GM18867 (cell line): ENCODE measurements at regions not wholly inside any gene's neighbourhood (a gene's known extent, or its start where the extent isn't known, plus 50 kb on each side); places are given as distances from the start of the nearest gene placed in this dataset.
"Not testable (repeated sequence)": the region's sequence is repeated elsewhere in the genome, so short reads cannot be mapped to it uniquely, and the experiment has no call there.

Experiments
- ATAC-seq: cut with Tn5 transposase; IDR thresholded peaks from one replicate; pipeline ENCODE4 v1.9.1; 2021; ENCODE audit warnings: mild to moderate bottlenecking, moderate library complexity; ENCODE audit not compliant: unreplicated experiment

DNA sequence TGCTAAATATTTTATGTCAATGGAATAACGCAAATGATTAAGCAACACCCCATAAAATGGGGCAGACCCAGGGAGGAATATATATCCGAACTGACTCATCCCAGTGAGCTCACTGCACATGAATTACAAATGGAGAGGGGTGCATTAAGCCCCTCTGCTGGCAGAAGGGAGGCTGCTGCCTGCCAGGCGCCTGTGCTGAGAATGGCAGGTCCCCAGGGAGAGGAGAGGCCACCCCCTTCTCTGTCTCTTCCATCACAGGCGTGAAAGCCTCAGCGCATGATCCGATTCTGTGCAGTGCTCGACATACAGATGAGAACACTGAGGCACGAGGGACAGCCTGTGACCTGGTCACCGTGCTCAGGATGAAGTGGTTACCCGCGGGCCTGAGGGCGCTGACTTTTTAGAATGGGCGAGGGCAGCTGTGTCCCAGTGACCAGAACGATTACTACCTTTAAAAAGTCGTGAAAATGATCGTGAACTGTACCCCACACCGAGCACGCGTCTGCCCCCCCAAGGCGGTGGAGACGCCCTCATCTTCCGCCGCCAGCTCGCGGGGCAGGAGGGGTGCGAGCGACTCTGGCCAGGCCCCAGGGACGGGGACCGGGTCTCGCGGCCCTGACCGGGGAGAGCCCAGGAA, 229.7 kb upstream of the FRG2C start:
- not testable (repeated sequence) for ATAC-seq

DNA sequence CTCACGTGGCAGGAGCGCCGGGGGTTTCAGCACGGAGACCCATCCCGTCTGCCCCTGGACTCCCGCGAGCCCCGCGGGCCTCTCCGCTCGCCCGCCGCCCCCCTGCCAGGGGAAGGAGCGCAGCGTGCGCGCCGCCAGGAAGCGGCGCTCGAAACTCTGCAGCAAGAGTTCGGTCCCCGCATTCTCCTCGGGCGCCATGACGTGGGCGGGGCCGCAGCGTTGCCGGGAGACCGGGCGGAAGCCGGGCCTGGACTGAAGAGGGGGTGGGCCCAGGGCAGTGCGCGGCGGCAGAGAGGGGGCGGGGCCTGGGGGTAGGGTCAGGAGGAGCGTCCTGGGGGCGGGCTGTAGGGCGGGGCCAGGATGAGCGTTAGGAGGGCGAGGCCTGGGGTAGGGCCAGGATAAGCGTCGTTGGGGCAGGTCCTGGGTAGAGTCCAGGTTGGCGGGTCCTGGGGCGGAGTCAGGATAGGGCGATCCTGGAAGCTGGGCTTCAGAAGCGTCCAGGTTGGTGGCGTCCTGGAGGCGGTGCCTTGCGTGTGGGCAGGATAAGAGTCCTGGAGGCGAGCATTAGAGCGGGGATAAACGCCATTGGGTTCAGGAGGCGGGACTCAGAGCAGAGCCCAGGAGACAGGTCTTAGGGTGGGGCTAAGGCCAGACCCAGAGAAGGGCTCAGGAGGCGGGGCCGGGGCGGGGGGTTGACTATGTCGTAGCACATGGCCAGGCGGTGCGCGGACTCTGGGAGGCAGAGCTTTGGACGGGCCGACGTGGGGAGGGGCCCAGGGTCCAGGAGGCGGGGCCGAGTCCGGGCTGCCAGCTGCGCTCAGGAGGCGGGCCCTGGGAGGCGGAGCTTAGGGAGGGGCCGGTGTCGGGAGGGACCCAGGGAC, 229.0 kb upstream of the FRG2C start:
- peak; percentile 99 for ATAC-seq

DNA sequence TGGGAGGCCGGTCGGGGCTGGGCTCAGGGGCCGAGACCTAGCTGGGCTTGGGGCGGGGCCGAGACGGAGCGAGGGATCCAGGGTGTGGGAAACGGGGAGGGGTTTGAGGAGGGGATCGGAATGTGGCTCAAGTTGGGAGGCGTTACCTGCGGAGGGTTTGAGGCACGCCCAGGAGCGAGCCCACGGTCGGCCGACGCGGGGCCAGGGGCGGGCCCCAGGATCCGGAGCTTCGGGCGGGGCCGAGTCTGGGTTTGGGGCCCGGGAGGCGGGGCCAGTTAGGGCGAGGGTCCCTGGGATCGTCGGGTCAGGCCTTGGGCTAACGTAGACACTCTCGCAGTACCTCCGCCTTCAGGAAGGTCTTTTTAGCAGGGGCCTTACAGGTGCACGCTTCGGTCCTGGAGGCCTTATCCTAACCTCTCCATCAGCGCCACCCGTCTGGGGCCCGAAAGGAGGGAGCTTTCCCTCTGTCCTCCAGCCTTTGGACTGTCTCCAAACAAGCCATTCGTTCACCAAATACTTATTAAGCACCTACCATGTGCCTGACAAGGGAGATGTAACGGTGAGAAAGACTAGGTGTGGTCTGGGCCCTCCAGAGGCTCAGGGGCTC, 228.2 kb upstream of the FRG2C start:
- peak; percentile 8 for ATAC-seq

DNA sequence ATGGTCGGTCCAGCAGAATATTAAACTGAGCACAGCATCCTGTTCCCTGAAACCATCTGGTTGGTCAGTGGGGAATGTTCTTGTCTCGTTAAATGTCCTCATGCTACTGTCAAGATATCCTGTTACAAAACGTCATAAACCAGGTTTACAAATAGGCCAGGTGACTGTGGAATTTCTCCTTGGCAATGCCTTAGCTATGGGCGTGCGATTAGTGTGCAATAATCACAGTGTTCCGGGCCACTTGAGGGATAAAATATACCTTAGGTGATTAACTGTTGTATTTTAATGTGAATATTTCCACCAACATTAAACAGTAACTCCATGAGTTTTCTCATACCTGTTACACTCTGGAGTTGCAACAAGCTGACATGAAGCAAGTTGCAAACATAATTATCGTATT, 223.1 kb upstream of the FRG2C start:
- ATAC-seq = not testable (repeated sequence)

DNA sequence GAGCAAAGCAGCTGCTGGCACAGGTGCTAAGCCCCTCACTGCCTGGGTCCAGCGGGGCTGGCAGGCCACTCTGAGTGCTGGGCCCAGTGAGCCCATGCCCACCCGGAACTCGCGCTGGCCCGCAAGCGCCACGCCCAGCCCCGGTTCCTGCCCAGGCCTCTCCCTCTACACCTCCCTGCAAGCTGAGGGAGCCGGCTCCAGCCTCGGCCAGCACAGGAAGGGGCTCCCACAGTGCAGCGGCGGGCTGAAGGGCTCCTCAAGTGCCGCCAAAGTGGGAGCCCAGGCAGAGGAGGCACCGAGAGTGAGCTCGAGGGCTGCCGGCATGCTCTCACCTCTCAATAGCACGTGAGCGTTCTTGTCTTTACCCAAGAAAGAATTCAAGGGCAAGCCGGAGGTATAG, 219.5 kb upstream of the FRG2C start:
- not testable (repeated sequence) for ATAC-seq

DNA sequence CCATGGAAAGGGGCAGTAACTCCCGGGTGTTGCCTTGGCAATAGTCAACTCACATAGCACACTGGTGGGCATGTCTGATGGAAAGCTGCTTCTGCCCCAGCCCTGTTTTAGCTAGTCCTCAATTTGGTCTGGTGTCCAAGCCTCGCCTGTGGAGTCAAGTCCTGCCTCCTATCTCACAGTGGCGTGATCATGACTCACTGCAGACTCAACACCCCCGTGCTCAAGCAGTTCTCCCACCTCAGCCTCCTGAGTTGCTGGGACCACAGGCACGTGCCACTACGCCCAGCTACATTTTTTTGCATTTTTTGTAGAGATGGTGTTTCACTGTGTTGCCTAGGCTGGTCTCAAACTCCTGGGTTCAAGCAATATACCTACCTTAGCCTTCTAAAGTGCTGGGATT, 218.9 kb upstream of the FRG2C start:
- not testable (repeated sequence) for ATAC-seq

DNA sequence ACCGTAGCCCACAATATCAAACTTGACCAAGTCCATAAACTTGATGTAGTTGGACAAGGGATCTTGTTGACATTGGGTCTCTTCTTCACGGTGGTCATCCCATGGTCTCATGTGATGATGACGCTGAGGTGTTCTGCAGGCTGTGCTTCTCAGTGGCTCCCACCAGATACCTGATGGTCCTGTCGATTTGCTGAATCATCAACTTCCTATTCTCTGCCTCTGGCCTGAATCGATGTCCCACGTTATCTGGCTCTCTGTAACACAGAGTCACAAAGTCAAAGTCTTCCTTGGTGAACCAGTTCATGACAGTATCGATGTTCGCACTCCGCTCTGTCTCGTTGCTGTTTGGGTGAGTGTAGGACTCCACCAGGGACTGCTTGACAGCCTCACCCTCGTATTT, 217.2 kb upstream of the FRG2C start:
- not testable (repeated sequence) for ATAC-seq

DNA sequence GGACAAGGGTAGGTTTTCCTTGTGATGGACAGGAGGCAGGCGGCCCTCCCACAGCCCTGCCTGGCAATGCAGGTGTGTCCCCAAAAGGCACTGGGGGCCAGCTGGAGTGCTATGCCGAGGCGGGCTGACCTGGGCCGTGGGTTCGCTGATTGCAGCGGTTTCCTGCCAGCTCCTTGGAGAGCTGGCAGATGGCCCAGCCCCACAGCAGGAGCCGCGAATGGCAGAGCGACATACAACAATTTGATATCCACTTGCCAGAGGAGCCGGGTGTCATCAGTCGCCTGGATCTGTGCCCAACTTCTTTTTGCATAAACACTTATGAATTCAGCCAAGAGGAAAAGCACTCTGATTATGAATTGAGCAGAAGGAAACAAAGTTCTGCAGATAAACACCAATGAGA, 210.8 kb upstream of the FRG2C start:
- not testable (repeated sequence) for ATAC-seq

DNA sequence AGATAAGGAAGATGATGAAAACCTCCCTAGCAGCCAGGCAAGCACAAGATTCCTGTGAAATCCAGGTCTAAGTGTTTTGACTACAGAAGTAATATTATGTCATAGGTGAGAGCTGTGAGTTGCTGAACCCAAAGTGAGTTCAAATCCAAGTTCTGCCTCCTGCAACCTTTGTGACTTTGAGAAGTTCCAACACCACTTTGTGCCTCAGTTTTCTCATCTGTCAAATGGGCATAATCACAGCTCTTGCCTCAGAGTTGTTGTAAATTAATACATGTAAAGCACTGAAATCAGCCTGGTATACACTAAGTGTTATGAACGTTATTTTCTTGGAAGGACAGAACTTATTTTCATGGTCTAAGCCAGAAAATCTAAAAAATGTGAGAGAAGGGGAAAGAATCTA, 210.3 kb upstream of the FRG2C start:
- not testable (repeated sequence) for ATAC-seq

DNA sequence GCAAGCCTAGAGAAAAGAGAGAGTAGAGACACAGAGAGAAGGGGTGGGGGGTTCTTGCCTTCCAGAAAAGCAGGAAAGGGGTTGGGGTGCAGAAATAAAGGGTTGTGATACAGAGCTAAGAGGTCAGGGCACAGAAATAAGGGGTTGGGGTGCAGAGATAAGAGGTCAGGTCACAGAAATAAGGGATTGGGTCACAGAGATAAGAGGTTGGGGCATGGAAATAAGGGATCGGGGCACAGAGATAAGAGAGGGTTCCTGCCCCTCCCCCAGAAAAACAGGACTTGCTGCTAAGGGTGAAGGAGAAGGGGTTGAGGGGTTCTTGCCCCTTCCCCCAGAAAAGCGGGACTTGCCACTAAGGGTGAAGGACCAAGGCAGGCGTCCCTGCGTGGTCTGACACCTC, 189.6 kb upstream of the FRG2C start:
- not testable (repeated sequence) for ATAC-seq

DNA sequence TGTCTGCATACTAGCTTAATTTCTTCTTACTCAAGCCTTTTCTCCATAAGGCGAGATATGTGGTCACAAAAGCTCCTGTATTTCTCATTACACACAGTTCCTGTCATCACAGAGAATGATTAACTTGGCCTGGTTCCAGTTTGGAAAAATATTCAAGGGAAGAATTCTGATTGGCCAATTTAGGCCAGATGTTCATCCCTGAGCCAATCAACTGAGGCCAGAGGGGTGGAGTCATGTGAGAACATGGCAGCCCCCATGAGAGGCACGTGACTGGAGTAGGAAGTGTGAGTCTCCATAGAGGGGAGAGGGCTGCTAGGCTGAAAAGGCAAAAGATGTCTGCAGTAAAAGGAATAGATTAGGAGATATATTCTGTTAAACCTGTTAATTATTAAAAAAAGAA, 167.5 kb upstream of the FRG2C start:
- not testable (repeated sequence) for ATAC-seq

DNA sequence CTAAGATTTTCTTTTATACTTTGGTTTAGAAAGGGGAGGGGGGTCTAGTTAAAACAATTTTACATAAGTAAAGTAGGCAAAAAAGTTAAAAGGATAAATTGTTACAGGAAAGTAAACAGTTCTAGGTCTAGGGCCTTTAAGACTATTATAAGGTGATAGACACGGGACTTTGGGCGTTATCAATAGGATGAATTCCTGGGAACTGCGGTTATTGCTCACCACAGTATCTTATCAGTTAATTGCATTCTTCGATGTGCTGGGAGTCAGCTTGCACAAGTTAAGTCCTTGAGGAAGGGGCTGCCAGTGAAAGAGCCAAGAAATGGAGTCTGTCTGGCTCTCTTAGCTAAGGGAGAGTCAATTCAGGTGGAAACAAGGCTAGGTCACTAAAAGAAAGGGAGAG, 163.8 kb upstream of the FRG2C start:
- not testable (repeated sequence) for ATAC-seq

DNA sequence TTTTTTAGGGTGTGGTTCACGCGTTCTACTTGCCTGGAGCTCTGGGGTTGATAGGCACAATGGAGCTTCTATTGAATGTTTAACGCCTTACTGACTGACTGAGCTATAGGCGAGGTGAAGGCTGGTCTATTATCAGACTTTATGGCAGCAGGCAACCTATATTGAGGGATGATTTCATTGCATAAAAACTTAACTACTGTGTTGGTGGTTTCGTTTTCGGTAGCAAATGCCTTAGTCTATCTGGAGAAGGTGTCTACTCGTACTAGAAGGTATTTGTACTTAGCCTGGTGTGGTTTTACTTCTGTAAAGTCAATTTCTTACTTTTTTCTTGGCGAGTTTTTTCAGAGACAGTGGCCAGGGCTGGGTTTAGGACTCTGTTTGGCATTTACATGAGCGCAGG, 162.0 kb upstream of the FRG2C start:
- ATAC-seq = not testable (repeated sequence)

DNA sequence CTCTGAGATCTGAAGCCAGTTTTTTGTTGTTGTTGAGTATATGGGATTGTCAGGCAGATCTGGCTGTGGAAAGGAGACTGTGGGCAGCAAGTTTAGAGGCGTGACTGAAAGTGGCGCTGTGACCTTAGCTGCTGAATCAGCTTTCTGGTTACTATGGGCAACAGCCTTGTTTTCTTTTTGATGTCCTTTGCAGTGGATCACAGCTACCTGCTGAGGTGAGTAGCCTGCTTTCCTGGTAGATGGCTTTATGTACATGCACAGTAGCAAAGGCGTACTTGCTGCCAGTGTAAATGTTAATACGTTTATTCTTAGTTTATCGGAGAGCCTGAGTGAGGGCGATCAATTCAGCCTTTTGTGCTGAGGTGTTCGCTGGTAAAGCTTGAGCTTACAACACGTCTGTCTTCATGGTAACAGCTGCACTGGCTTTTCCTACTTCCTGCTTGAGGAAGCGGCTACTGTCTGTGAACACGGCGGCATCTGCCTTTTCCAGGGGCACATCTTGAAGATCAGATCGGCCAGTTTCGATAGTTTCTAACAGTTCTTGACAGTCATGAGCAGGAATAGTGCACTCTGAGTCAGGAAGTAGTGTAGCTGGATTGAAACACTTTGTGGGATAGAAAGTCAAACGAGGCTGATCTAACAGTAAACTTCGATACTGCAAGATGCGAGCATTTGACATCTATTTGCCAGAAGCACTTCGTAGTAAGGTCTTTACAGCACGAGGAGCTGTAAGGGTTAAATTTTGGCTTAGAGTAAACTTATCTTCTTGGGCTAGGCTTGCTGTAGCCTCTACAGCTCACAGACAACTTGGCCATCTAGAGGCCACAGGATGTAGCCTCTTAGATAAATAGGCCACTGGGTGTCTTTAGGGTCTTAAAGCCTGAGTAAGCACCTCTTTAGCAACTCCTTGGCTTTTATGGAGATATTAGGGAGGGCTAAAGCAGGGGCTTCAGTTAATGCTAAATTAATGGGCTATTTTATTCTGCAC, 161.1 kb upstream of the FRG2C start:
- ATAC-seq = not testable (repeated sequence)

DNA sequence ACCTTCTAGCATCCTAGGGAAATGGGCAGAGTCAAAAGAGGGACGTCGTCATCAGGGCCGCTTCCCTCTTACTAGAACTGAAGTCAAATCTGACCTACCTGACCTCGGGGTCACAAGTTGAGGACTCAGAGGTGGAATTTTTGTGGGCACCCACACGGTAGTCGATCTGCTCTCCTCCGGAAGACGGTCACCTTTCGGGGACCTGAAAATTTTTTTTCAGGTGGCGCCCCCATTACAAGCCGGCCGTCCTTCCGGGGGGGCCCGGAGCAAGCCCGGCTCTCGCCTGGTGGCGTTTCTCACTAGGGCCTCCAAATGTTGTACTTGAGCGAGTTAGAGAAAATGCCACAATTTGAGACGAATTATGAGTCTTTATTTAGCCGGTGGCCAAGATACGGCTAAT, 157.5 kb upstream of the FRG2C start:
- ATAC-seq = no peak

DNA sequence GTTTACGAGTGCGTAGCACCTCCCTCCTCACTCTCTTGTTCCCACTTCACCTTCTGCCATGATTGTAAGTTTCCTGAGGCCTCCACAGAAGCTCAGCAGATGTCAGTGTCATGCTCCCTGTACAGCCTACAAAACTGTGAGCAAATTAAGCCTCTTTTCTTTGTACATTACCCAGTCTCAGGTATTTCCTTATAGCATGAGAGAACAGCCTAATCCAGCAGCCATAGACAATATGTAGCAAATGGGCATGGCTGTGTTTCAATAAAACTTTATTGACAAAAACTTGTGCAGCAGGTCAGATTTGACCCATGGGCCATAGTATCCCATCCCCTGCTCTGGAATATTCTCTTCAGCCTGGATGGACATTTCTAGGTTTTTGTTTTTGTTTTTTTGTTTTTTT, 156.2 kb upstream of the FRG2C start:
- not testable (repeated sequence) for ATAC-seq

DNA sequence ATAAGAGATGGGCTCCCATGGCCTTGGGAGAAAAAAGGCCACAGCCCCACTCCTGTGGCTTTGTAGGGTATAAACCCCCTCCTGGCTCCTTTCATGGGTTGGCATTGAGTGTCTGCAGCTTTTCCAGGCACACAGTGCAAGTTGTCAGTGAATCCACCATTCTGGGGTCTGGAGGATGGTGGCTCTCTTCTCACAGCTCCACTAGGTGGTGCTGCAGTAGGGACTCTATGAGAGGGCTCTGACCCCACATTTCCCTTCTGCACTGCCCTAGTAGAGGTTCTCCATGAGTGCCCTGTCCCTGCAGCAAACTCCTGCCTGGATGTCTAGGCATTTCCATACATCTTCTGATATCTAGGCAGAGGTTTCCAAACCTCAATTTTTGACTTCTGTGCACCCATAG, 136.5 kb upstream of the FRG2C start:
- not testable (repeated sequence) for ATAC-seq

DNA sequence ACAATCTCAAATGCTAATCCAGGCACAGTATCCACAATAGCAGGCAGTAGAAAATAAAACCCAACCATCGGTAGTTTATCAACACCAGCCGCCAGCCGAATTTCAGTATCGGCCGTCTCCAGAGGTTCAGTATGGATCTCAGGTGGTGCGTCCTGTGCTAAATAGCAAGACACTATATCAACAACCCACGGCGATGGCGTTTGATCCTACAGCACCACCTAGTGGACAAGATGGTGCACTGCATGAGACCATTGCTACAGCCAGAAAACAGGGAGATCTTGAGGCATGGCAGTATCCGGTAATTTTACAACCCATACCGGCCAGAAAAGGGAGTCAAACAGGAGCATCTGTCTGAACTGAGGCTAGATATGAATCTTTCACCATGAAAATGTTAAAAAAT, 112.0 kb upstream of the FRG2C start:
- not testable (repeated sequence) for ATAC-seq

DNA sequence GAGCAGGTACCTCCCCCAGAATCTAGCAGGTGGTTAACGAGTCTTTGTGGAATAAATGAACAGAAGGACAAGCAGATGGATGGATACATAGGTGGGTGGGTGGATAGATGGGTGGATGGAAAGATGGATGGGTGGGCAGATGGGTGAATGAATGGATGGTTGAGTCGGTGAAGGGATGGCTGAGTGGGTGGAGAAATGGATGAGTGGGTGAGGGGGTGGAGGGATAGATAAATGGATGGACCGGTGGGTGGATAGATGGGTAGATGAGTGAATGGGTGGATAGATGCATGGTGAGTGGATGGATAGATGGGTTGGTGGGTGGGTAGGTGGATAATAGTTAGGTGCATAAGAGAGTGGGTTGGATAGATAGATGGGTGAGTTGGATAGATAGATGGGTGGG, 99.7 kb upstream of the FRG2C start:
- ATAC-seq = not testable (repeated sequence)

DNA sequence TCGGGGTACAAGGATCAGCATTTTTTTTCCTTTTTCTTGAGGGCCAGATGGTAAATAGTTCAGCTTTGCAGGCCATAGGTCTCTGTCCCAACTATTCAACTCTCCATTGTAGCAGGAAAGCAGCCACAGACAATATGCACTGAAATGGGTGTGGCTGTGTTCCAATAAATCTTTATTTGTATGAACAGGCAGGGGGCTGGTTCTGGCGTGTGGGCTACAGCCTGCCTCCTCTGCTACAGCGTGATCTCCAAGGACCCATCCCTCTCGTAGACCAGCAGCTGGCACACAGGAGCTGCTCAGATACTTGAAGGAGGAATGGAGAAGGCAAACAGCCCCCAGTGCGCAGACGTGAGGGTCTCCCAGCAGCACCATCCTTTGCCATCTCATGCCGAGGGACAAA, 91.8 kb upstream of the FRG2C start:
- not testable (repeated sequence) for ATAC-seq

DNA sequence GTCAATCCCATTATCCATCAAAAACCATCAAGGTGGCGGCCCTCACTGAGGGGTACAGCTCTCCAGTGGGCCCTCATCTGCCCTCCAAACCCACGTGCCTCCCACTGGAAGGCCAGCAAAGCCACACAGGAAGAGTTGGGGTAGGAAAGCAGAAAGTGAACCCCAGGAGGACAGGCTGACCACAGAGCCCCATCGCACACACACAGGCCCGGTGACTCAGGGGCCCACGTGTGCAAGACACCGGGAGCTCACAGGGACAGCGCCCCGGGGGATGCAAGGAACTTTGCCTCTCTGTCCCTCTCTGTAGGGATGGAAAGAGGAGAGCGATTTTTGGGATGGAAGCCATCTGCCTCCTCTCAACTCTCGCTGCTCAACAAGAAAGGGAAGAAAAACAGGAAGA, 85.0 kb upstream of the FRG2C start:
- not testable (repeated sequence) for ATAC-seq
